Panc1 (cell line): ENCODE measurements at regions not wholly inside any gene's neighbourhood (a gene's known extent, or its start where the extent isn't known, plus 50 kb on each side); places are given as distances from the start of the nearest gene placed in this dataset.
A peak's percentile ranks its signal among the peaks of the same experiment; 100 is the strongest.

Experiments used
- ATAC-seq: fragments of 200-7000 bp; cut with Tn5 transposase; 2 replicates; pipeline ENCODE4 v1.9.1; 2020; ENCODE audit warnings: mild to moderate bottlenecking, moderate library complexity
- BruUV-seq: library from RNA; stranded (reverse); fragments of 400-500 nt; replicated peaks from 2 replicates; lab custom pipeline; 2021; lab: Mats Ljungman, UMichigan
- CTCF ChIA-PET: fragments of 300-600 bp; sonication (Branson Sonifier 250); formaldehyde crosslinking; loops from one replicate; lab custom pipeline; 2022; ENCODE audit warnings: antibody characterized with exemption; lab: Charles Lee
- POLR2A ChIA-PET: fragments of 300-600 bp; sonication (Branson Sonifier 250); formaldehyde crosslinking; loops from one replicate; lab custom pipeline; 2022; ENCODE audit warnings: antibody characterized with exemption; lab: Charles Lee
- DNase-seq: peaks from one replicate; pipeline ENCODE4 v3.0.0-alpha.2; 2010; ENCODE audit warnings: low read depth, low spot score
- H3K27ac ChIP-seq: 2 replicates; pipeline ENCODE4 v1.5.1; 2011; ENCODE audit warnings: mild to moderate bottlenecking, low read length, inconsistent platforms
- H3K27me3 ChIP-seq: fragments of 200-500 bp; sonication (Bioruptor generic); 2 replicates; pipeline ENCODE4 v1.6.0; 2014; ENCODE audit warnings: low read length, inconsistent platforms; ENCODE audit not compliant: control insufficient read depth, insufficient read depth
- H3K36me3 ChIP-seq: fragments of 200-500 bp; sonication (Bioruptor generic); 2 replicates; pipeline ENCODE4 v1.5.1; 2014; ENCODE audit warnings: inconsistent platforms, mild to moderate bottlenecking, low read length, moderate library complexity; ENCODE audit not compliant: control insufficient read depth, insufficient read depth
- H3K4me1 ChIP-seq: 2 replicates; pipeline ENCODE4 v1.5.1; 2011; ENCODE audit warnings: inconsistent platforms, mild to moderate bottlenecking, low read length, moderate library complexity; ENCODE audit not compliant: control insufficient read depth, insufficient read depth
- H3K4me3 ChIP-seq, 2 experiments: 2 replicates each; pipeline ENCODE4 v1.5.1; 2011 to 2012; ENCODE audit warnings: low read depth in 2 of 2, low read length in 2 of 2, mild to moderate bottlenecking in 2 of 2, inconsistent platforms in 1 of 2, moderate library complexity in 1 of 2
- H3K9me3 ChIP-seq: fragments of 200-500 bp; sonication (Bioruptor generic); 2 replicates; pipeline ENCODE4 v1.5.1; 2014; ENCODE audit warnings: low read depth, mild to moderate bottlenecking, inconsistent platforms, low read length, moderate library complexity; ENCODE audit not compliant: control insufficient read depth, insufficient read depth
- POLR2AphosphoS5 ChIP-seq: IDR thresholded peaks from 2 replicates; pipeline ENCODE4 v1.6.1; 2012; ENCODE audit warnings: mild to moderate bottlenecking, low read depth, low read length, moderate library complexity
- SIN3A ChIP-seq: IDR thresholded peaks from 2 replicates; pipeline ENCODE4 v1.6.1; 2012; ENCODE audit warnings: low read depth, mild to moderate bottlenecking, low read length, moderate library complexity, borderline replicate concordance; ENCODE audit not compliant: insufficient read depth
- TCF7L2 ChIP-seq: IDR thresholded peaks from 2 replicates; pipeline ENCODE4 v1.6.1; 2011; ENCODE audit warnings: mild to moderate bottlenecking, low read depth, low read length, inconsistent platforms
- in situ Hi-C: cut with HindIII; loops from 2 replicates; pipeline ENCODE4 v1.10.0; 2016; ENCODE audit warnings: low sequenced_read_pairs, low pct_unique_long_range_greater_than_20kb
- intact Hi-C: fragments of 100-400 bp; cut with micrococcal nuclease; formaldehyde crosslinking; loops from one replicate; pipeline ENCODE4 v1.10.0; 2022; ENCODE audit not compliant: unreplicated experiment
- TF ChIP-seq, protein P1 (sequence below), 2 experiments: IDR thresholded peaks; 2 replicates each; pipeline ENCODE4 v1.6.1; 2011 to 2012; ENCODE audit warnings: low read depth in 2 of 2, control low read depth in 1 of 2, low read length in 1 of 2, mild to moderate bottlenecking in 1 of 2, moderate library complexity in 1 of 2; ENCODE audit not compliant: insufficient read depth in 1 of 2
- TF ChIP-seq, protein P2 (sequence below): fragments of 450-650 bp; IDR thresholded peaks from 2 replicates; pipeline ENCODE4 v1.5.1; 2017; ENCODE audit warnings: mild to moderate bottlenecking

- BruUV-seq = no TSS peak
- no peak for TF ChIP-seq SIN3A
- TF ChIP-seq, protein P1, sequence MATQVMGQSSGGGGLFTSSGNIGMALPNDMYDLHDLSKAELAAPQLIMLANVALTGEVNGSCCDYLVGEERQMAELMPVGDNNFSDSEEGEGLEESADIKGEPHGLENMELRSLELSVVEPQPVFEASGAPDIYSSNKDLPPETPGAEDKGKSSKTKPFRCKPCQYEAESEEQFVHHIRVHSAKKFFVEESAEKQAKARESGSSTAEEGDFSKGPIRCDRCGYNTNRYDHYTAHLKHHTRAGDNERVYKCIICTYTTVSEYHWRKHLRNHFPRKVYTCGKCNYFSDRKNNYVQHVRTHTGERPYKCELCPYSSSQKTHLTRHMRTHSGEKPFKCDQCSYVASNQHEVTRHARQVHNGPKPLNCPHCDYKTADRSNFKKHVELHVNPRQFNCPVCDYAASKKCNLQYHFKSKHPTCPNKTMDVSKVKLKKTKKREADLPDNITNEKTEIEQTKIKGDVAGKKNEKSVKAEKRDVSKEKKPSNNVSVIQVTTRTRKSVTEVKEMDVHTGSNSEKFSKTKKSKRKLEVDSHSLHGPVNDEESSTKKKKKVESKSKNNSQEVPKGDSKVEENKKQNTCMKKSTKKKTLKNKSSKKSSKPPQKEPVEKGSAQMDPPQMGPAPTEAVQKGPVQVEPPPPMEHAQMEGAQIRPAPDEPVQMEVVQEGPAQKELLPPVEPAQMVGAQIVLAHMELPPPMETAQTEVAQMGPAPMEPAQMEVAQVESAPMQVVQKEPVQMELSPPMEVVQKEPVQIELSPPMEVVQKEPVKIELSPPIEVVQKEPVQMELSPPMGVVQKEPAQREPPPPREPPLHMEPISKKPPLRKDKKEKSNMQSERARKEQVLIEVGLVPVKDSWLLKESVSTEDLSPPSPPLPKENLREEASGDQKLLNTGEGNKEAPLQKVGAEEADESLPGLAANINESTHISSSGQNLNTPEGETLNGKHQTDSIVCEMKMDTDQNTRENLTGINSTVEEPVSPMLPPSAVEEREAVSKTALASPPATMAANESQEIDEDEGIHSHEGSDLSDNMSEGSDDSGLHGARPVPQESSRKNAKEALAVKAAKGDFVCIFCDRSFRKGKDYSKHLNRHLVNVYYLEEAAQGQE (IDR thresholded peaks at IDR 0.05; ENCODE audit: insufficient read depth in 1 of 2, low read depth in 2 of 2, low read length in 1 of 2) = no peak
- TF ChIP-seq, protein P2, sequence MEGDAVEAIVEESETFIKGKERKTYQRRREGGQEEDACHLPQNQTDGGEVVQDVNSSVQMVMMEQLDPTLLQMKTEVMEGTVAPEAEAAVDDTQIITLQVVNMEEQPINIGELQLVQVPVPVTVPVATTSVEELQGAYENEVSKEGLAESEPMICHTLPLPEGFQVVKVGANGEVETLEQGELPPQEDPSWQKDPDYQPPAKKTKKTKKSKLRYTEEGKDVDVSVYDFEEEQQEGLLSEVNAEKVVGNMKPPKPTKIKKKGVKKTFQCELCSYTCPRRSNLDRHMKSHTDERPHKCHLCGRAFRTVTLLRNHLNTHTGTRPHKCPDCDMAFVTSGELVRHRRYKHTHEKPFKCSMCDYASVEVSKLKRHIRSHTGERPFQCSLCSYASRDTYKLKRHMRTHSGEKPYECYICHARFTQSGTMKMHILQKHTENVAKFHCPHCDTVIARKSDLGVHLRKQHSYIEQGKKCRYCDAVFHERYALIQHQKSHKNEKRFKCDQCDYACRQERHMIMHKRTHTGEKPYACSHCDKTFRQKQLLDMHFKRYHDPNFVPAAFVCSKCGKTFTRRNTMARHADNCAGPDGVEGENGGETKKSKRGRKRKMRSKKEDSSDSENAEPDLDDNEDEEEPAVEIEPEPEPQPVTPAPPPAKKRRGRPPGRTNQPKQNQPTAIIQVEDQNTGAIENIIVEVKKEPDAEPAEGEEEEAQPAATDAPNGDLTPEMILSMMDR = no peak
- no peak for TF ChIP-seq POLR2AphosphoS5
- no peak for TF ChIP-seq TCF7L2
- DNase-seq = no peak
- intact Hi-C loops (no loop called here), in situ Hi-C loops (no loop called here)
- Histone ChIP-seq H3K4me1 (no peaks in the 10 kb centered on the region), H3K4me3 (no peak overlapping the region), H3K36me3 (no peaks in the 10 kb centered on the region), H3K27me3 (no peaks in the 10 kb centered on the region), H3K9me3 (no peaks in the 10 kb centered on the region), H3K27ac (no peak overlapping the region)
- ATAC-seq = no peak
- ChIA-PET POLR2A (no interaction called here), CTCF (no interaction called here)
Observed at GRCh38 chr5:175215906-175216305, 228.1 kb downstream of the DRD1 start.

DNA sequence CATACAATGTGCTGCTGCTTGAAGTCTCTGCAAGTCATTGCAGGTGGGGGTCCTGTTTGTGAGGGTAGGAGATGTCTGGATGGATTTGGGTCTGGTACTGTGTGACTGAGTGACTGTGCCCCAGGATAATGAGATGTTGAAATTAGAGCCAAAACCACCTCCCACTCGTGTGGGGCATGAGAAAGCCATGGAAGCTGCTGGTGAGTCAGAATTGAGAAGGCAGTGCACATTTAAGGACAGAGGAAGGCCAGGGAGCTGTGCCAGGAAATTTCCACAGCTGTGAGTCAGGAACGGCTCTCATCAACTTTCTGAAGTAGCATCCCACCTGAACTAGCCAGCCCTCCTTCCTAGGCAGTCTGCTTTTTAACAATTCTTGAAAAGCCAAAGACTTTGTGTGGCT, 229.8 kb downstream of the DRD1 start:
- Histone ChIP-seq H3K36me3 (no peaks in the 10 kb centered on the region), H3K4me3 (no peak overlapping the region), H3K9me3 (no peaks in the 10 kb centered on the region), H3K4me1 (no peaks in the 10 kb centered on the region), H3K27me3 (no peaks in the 10 kb centered on the region), H3K27ac (no peak overlapping the region)
- in situ Hi-C loops = no loop called here
- ChIA-PET CTCF (no interaction called here), POLR2A (no interaction called here)
- peak; percentile 63 for DNase-seq
- BruUV-seq = no TSS peak
- TF ChIP-seq, protein P1 (IDR thresholded peaks at IDR 0.05; ENCODE audit: insufficient read depth in 1 of 2, low read depth in 2 of 2, low read length in 1 of 2) = no peak
- no peak for TF ChIP-seq TCF7L2
- TF ChIP-seq POLR2AphosphoS5 = no peak
- TF ChIP-seq, protein P2 = no peak
- no peak for TF ChIP-seq SIN3A
- intact Hi-C loops = no loop called here
- peak; percentile 66; the same call in 1 of the 2 replicates for ATAC-seq
